HG02840 (cell line): ENCODE measurements at regions not wholly inside any gene's neighbourhood (a gene's known extent, or its start where the extent isn't known, plus 50 kb on each side); places are given as distances from the start of the nearest gene placed in this dataset.
"Not testable (repeated sequence)": the region's sequence is repeated elsewhere in the genome, so short reads cannot be mapped to it uniquely, and the experiment has no call there.

Experiments
- ATAC-seq: cut with Tn5 transposase; IDR thresholded peaks from one replicate; pipeline ENCODE4 v1.9.1; 2021; ENCODE audit warnings: mild to moderate bottlenecking, moderate library complexity, moderate number of reproducible peaks; ENCODE audit not compliant: unreplicated experiment, low FRiP score

GRCh38 chr7:109692613-109693012 lies 1122.9 kb downstream of the DNAJB9 start:
- ATAC-seq, result not testable (repeated sequence)

- no peak for ATAC-seq
These were observed 1124.7 kb downstream of the DNAJB9 start for GRCh38 chr7:109694149-109695071.

GRCh38 chr7:109695419-109695818 lies 1125.7 kb downstream of the DNAJB9 start:
- ATAC-seq, result no peak

- no peak for ATAC-seq
These were observed 1127.0 kb downstream of the DNAJB9 start for GRCh38 chr7:109696723-109697122.

GRCh38 chr7:109699661-109700060 lies 1130.0 kb downstream of the DNAJB9 start:
- no peak for ATAC-seq

GRCh38 chr7:109713366-109713765 lies 1143.7 kb downstream of the DNAJB9 start:
- ATAC-seq, result no peak

- not testable (repeated sequence) for ATAC-seq
These were observed 1149.7 kb downstream of the DNAJB9 start for GRCh38 chr7:109719359-109719758.

- ATAC-seq, result no peak
These were observed 1164.9 kb downstream of the DNAJB9 start for GRCh38 chr7:109734601-109735000.

- no peak for ATAC-seq
These were observed 1166.2 kb downstream of the DNAJB9 start for GRCh38 chr7:109735881-109736280.

- ATAC-seq, result no peak
These were observed 1176.2 kb downstream of the DNAJB9 start for GRCh38 chr7:109745677-109746410.

- no peak for ATAC-seq
These were observed 1181.6 kb downstream of the DNAJB9 start for GRCh38 chr7:109751241-109751640.

- ATAC-seq, result no peak
These were observed 1182.4 kb downstream of the DNAJB9 start for GRCh38 chr7:109752068-109752467.

GRCh38 chr7:109757713-109758112 lies 1188.0 kb downstream of the DNAJB9 start:
- no peak for ATAC-seq

GRCh38 chr7:109763611-109764010 lies 1193.9 kb downstream of the DNAJB9 start:
- ATAC-seq, result no peak

GRCh38 chr7:109772161-109772560 lies 1202.5 kb downstream of the DNAJB9 start:
- no peak for ATAC-seq

GRCh38 chr7:109782806-109783205 lies 1213.1 kb downstream of the DNAJB9 start:
- no peak for ATAC-seq

GRCh38 chr7:109806548-109806947 lies 1236.9 kb downstream of the DNAJB9 start:
- no peak for ATAC-seq

GRCh38 chr7:109821156-109821555 lies 1251.5 kb downstream of the DNAJB9 start:
- ATAC-seq, result no peak

GRCh38 chr7:109834851-109835250 lies 1256.1 kb upstream of the LRRN3 start:
- no peak for ATAC-seq

GRCh38 chr7:109835577-109835976 lies 1255.3 kb upstream of the LRRN3 start:
- ATAC-seq, result no peak

GRCh38 chr7:109836016-109836415 lies 1254.9 kb upstream of the LRRN3 start:
- ATAC-seq, result no peak
